Activated T-cell treated with anti-CD3 and anti-CD28 coated beads for 48 hours (primary cell): ENCODE measurements at regions not wholly inside any gene's neighbourhood (a gene's known extent, or its start where the extent isn't known, plus 50 kb on each side); places are given as distances from the start of the nearest gene placed in this dataset.
"Not testable (repeated sequence)": the region's sequence is repeated elsewhere in the genome, so short reads cannot be mapped to it uniquely, and the experiment has no call there.

Experiments used
- DNase-seq: peaks from one replicate; pipeline ENCODE4 v3.0.0-alpha.2; 2020; ENCODE audit warnings: low read depth

DNA sequence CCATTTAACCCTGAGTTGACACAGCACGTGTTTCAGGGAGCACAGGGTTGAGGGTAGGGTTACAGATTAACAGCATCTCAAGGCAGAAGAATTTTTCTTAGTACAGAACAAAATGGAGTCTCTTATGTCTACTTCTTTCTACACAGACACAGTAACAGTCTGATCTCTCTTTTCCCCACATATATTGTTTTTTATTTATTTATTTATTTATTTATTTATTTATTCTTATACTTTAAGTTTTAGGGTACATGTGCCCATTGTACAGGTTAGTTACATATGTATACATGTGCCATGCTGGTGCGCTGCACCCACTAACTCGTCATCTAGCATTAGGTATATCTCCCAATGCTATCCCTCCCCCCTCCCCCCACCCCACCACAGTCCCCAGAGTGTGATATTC is 1725.6 kb downstream of the BRINP3 start:
- DNase-seq: not testable (repeated sequence)

GRCh38 chr1:188757747-188758146 is 1719.9 kb downstream of the BRINP3 start:
- not testable (repeated sequence) for DNase-seq

- no peak for DNase-seq
These were observed 1716.4 kb downstream of the BRINP3 start for GRCh38 chr1:188761226-188761625.

- DNase-seq: no peak
These were observed 1715.4 kb downstream of the BRINP3 start for GRCh38 chr1:188762166-188762743.

- DNase-seq: no peak
These were observed 1714.1 kb downstream of the BRINP3 start for GRCh38 chr1:188763541-188763940.

- no peak for DNase-seq
These were observed 1708.5 kb downstream of the BRINP3 start for GRCh38 chr1:188769181-188769580.

DNA sequence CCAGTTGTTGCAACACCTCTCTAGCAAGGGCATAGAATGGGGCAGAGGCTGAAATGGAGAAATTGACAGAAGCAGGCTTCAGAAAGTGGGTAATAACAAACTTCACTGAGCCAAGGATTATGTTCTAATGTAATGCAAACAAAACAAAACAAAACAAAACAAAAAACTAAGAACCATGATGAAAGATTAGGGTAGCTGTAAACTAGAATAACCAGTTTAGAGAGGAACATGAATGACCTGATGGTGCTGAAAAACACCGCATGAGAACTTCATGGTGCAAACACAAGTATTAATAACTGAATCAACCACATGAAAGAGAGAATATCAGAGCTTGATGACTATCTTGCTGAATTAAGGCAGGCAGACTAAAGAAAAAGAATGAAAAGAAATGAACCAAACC is 1707.7 kb downstream of the BRINP3 start:
- DNase-seq: no peak

DNA sequence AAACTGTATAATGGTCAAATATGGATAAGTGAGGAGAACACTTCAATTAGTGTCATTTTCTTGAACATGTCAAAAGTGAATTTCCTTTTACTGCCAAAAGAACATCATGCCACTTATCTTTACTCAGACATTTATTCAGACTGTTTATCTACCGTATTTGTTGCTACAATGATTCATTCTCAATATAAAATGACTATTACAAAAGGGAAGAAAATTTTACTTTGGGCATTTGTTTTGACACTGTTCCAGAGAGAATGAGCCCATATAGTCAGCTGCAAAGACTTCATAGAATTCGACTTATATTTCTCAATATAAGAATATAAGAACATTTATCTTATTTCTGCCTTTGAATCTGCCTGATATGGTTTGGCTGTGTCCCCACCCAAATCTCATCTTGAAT is 1699.1 kb downstream of the BRINP3 start:
- DNase-seq: no peak

- DNase-seq: no peak
These were observed 1695.3 kb downstream of the BRINP3 start for GRCh38 chr1:188782220-188782841.

DNA sequence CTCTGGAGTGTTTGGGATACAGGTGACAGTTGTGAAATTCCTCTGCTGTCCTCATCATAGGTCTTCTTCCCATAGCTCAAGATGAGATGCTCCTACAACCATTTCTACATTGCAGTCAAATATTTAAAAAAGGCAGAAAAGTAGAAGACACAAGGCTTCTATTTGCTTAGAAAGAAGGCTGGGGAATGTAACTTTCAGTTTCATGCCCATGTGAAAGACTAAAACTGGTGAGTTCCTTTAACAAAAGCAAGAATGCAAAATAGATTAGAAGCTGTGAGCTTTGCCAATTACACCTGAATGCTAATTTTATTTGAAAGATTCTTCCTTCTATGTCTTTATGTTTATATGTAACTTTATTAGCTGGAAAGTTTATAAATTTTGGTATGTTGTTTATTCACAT is 1682.7 kb downstream of the BRINP3 start:
- no peak for DNase-seq

DNA sequence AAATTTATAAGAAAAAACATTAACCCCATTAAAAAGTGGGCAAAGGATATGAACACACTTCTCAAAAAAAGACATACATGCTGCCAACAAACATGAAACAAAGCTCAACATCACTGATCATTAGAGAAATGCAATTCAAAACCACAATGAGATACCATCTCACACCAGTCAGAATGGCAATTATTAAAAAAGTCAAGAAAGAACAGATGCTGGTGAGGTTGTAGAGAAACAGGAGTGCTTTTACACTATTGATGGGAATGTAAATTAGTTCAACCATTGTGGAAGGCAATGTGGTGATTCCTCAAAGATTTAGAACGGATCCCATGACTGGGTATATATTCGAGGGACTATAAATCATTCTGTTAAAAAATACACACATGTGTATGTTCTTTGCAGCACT is 1665.5 kb downstream of the BRINP3 start:
- not testable (repeated sequence) for DNase-seq

- DNase-seq: not testable (repeated sequence)
These were observed 1664.7 kb downstream of the BRINP3 start for GRCh38 chr1:188812836-188813573.

GRCh38 chr1:188817814-188818213 is 1659.8 kb downstream of the BRINP3 start:
- DNase-seq: no peak

GRCh38 chr1:188822248-188822647 is 1655.4 kb downstream of the BRINP3 start:
- DNase-seq: no peak

DNA sequence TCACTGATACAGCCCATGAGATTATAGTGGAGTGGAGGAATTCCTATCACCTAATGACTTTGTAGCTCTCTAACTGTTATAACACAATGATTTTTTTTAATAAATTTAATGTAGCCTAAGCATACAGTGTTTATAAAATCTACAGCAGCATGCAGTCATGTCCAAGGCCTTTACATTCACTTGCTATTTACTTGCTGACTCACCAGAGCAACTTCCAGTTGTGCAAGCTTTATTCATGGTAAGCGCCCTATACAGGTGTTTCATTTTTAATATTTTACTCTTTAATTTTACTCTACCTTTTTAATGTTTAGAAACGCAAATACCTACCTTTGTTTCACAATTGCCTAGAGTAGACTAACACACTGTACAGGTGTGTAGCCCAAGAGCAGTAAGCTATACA is 1652.2 kb downstream of the BRINP3 start:
- no peak for DNase-seq

DNA sequence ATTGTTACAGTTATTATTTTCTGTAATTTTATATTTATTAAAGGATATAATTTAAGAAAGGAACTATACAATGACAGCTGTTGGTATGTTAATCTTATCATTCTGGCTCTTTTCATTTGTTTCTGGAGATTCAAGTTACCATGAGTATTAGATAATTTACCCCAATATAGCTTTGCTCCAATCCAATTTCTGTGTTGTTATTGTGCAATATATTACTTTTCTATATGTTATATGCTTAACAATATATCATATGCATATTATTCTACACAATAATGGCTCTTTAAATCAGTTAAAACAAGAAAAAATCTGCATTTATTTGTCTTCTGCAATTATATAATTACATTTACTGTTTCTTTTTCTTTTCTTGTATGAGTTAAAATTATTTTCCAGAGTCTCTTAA is 1650.9 kb downstream of the BRINP3 start:
- DNase-seq: no peak

GRCh38 chr1:188827400-188827799 is 1650.3 kb downstream of the BRINP3 start:
- DNase-seq: no peak

DNA sequence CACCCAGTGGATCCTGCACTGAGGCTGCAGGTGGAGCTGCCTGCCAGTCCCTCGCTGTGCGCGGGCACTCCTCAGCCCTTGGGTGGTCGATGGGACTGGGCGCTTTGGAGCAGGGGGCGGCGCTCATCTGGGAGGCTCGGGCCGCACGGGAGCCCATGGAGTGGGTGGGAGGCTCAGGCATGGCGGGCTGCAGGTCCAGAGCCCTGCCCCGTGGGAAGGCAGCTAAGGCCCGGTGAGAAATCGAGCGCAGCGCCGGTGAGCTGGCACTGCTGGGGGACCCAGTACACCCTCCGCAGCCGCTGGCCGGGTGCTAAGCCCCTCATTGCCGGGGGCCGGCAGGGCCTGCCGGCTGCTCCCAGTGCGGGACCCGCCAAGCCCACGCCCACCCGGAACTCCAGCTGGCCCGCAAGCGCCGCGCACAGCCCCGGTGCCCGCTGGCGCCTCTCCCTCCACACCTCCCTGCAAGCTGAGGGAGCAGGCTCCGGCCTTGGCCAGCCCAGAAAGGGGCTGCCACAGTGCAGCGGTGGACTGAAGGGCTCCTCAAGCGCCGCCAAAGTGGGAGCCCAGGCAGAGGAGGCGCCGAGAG is 1636.5 kb downstream of the BRINP3 start:
- not testable (repeated sequence) for DNase-seq

- no peak for DNase-seq
These were observed 1631.2 kb downstream of the BRINP3 start for GRCh38 chr1:188846468-188846867.

GRCh38 chr1:188857526-188858087 is 1620.1 kb downstream of the BRINP3 start:
- DNase-seq: no peak

- no peak for DNase-seq
These were observed 1610.0 kb downstream of the BRINP3 start for GRCh38 chr1:188867614-188868013.

GRCh38 chr1:188871164-188871563 is 1606.5 kb downstream of the BRINP3 start:
- no peak for DNase-seq

DNA sequence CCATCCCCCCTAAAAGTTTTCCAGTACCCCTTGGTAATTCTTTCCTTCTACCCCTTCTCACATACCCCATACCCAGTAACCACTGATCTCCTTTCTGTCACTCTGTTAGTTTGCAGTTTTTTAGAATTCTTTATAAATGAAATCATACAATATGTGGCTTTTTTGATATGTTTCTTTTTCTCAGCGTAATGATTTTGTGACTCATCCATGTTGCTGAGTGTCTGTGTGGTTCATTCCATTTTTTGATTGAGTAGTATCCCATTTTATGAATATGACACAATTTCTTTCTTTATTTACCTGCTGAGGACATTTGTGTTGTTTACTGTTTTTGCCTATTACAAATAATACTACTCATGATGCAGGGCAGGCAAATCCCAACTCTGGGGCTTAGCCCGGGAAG is 1605.3 kb downstream of the BRINP3 start:
- DNase-seq: no peak
